HG03442 (cell line): ENCODE measurements at regions not wholly inside any gene's neighbourhood (a gene's known extent, or its start where the extent isn't known, plus 50 kb on each side); places are given as distances from the start of the nearest gene placed in this dataset.
"Not testable (repeated sequence)": the region's sequence is repeated elsewhere in the genome, so short reads cannot be mapped to it uniquely, and the experiment has no call there.

Experiments
- ATAC-seq: cut with Tn5 transposase; IDR thresholded peaks from one replicate; pipeline ENCODE4 v1.9.1; 2021; ENCODE audit warnings: mild to moderate bottlenecking, moderate library complexity; ENCODE audit not compliant: unreplicated experiment

- no peak for ATAC-seq
Observed at GRCh38 chr11:119586181-119586580, 142.8 kb downstream of the NECTIN1 start.

GRCh38 chr11:119585043-119585781, 143.8 kb downstream of the NECTIN1 start:
- ATAC-seq = no peak

- no peak for ATAC-seq
Observed at GRCh38 chr11:119584193-119585042, 144.6 kb downstream of the NECTIN1 start.

GRCh38 chr11:119583585-119583984, 145.4 kb downstream of the NECTIN1 start:
- ATAC-seq = no peak

- ATAC-seq = not testable (repeated sequence)
Observed at GRCh38 chr11:119581396-119581795, 147.6 kb downstream of the NECTIN1 start.

GRCh38 chr11:119580751-119581150, 148.2 kb downstream of the NECTIN1 start:
- ATAC-seq = no peak

- no peak for ATAC-seq
Observed at GRCh38 chr11:119580081-119580480, 148.9 kb downstream of the NECTIN1 start.

- ATAC-seq = no peak
Observed at GRCh38 chr11:119578521-119579191, 150.3 kb downstream of the NECTIN1 start.

- ATAC-seq = no peak
Observed at GRCh38 chr11:119573858-119574257, 150.9 kb upstream of the THY1 start.

- ATAC-seq = no peak
Observed at GRCh38 chr11:119572481-119573424, 149.8 kb upstream of the THY1 start.

GRCh38 chr11:119571311-119571710, 148.3 kb upstream of the THY1 start:
- ATAC-seq = no peak

GRCh38 chr11:119567688-119568582, 145.0 kb upstream of the THY1 start:
- ATAC-seq = peak; percentile 49

- no peak for ATAC-seq
Observed at GRCh38 chr11:119566319-119566718, 143.3 kb upstream of the THY1 start.

GRCh38 chr11:119565693-119566092, 142.7 kb upstream of the THY1 start:
- not testable (repeated sequence) for ATAC-seq

GRCh38 chr11:119560961-119561360, 138.0 kb upstream of the THY1 start:
- no peak for ATAC-seq

- no peak for ATAC-seq
Observed at GRCh38 chr11:119560291-119560690, 137.3 kb upstream of the THY1 start.

- ATAC-seq = no peak
Observed at GRCh38 chr11:119552106-119552485, 129.1 kb upstream of the THY1 start.

- ATAC-seq = no peak
Observed at GRCh38 chr11:119551420-119552105, 128.6 kb upstream of the THY1 start.
